GM19324 (cell line): ENCODE measurements at regions not wholly inside any gene's neighbourhood (a gene's known extent, or its start where the extent isn't known, plus 50 kb on each side); places are given as distances from the start of the nearest gene placed in this dataset.

Source experiments
- ATAC-seq: cut with Tn5 transposase; IDR thresholded peaks from one replicate; pipeline ENCODE4 v1.9.1; 2021; ENCODE audit warnings: mild to moderate bottlenecking, moderate library complexity; ENCODE audit not compliant: unreplicated experiment, low FRiP score

GRCh38 chr2:35409762-35410161 lies 945.8 kb upstream of the CRIM1 start:
- no peak for ATAC-seq

GRCh38 chr2:35408320-35408719 lies 947.3 kb upstream of the CRIM1 start:
- ATAC-seq, result no peak

GRCh38 chr2:35391736-35392442 lies 963.7 kb upstream of the CRIM1 start:
- ATAC-seq, result no peak

- ATAC-seq, result no peak
Observed at GRCh38 chr2:35378791-35379190, 976.8 kb upstream of the CRIM1 start.

GRCh38 chr2:35374845-35375244 lies 980.7 kb upstream of the CRIM1 start:
- ATAC-seq, result no peak

- no peak for ATAC-seq
Observed at GRCh38 chr2:35365859-35366258, 989.7 kb upstream of the CRIM1 start.

- no peak for ATAC-seq
Observed at GRCh38 chr2:35356332-35356731, 999.2 kb upstream of the CRIM1 start.

GRCh38 chr2:35355056-35355455 lies 1000.5 kb upstream of the CRIM1 start:
- no peak for ATAC-seq

GRCh38 chr2:35347561-35347960 lies 1008.0 kb upstream of the CRIM1 start:
- ATAC-seq, result no peak

GRCh38 chr2:35343135-35343534 lies 1012.4 kb upstream of the CRIM1 start:
- no peak for ATAC-seq

- no peak for ATAC-seq
Observed at GRCh38 chr2:35339211-35339610, 1016.4 kb upstream of the CRIM1 start.

- no peak for ATAC-seq
Observed at GRCh38 chr2:35337922-35338321, 1017.7 kb upstream of the CRIM1 start.

GRCh38 chr2:35314049-35314448 lies 1041.5 kb upstream of the CRIM1 start:
- no peak for ATAC-seq

- no peak for ATAC-seq
Observed at GRCh38 chr2:35301369-35301768, 1054.2 kb upstream of the CRIM1 start.

GRCh38 chr2:35298493-35298892 lies 1057.1 kb upstream of the CRIM1 start:
- no peak for ATAC-seq

- ATAC-seq, result no peak
Observed at GRCh38 chr2:35297403-35297802, 1058.2 kb upstream of the CRIM1 start.

- no peak for ATAC-seq
Observed at GRCh38 chr2:35294636-35295263, 1060.8 kb upstream of the CRIM1 start.

- no peak for ATAC-seq
Observed at GRCh38 chr2:35293261-35293660, 1062.3 kb upstream of the CRIM1 start.

- ATAC-seq, result no peak
Observed at GRCh38 chr2:35292199-35292598, 1063.4 kb upstream of the CRIM1 start.

GRCh38 chr2:35281702-35282101 lies 1073.9 kb upstream of the CRIM1 start:
- ATAC-seq, result no peak

- no peak for ATAC-seq
Observed at GRCh38 chr2:35255826-35256225, 1099.8 kb upstream of the CRIM1 start.

GRCh38 chr2:35251156-35251555 lies 1104.4 kb upstream of the CRIM1 start:
- no peak for ATAC-seq
